K562 (cell line): ENCODE measurements at regions not wholly inside any gene's neighbourhood (a gene's known extent, or its start where the extent isn't known, plus 50 kb on each side); places are given as distances from the start of the nearest gene placed in this dataset.

Source experiments
- ATF7 ChIP-seq: fragments of 450-650 bp; IDR thresholded peaks from 2 replicates; pipeline ENCODE4 v1.7.1; 2014; ENCODE audit warnings: mild to moderate bottlenecking, moderate library complexity
- BRD9 ChIP-seq: fragments of 450-650 bp; IDR thresholded peaks from 2 replicates; pipeline ENCODE4 v1.6.1; 2018; ENCODE audit warnings: low read depth; ENCODE audit not compliant: partially characterized antibody
- CBFA2T2 ChIP-seq: fragments of 450-650 bp; conservative IDR thresholded peaks from 2 replicates; pipeline ENCODE4 v1.6.1; 2017; ENCODE audit warnings: mild to moderate bottlenecking
- CREM ChIP-seq: IDR thresholded peaks from 2 replicates; pipeline ENCODE4 v1.6.1; 2014; ENCODE audit warnings: antibody characterized with exemption, low read depth
- DMBX1 ChIP-seq: fragments of 250-450 bp; sonication (Bioruptor Pico); IDR thresholded peaks from 2 replicates; pipeline ENCODE4 v1.8.0; 2022; ENCODE audit warnings: inconsistent platforms, mild to moderate bottlenecking, moderate library complexity, borderline replicate concordance
- FOSL1 ChIP-seq: fragments of 200-800 bp; sonication (Bioruptor generic); conservative IDR thresholded peaks from 2 replicates; pipeline ENCODE4 v1.6.1; 2016; ENCODE audit warnings: missing genetic modification characterization, missing compliant biosample characterization
- GABPB1 ChIP-seq: sonication (generic); formaldehyde crosslinking; IDR thresholded peaks from 2 replicates; pipeline ENCODE4 v1.8.0; 2022; ENCODE audit warnings: mild to moderate bottlenecking, missing genetic modification reagents
- KLF6 ChIP-seq: fragments of 250-450 bp; sonication (Bioruptor Pico); IDR thresholded peaks from 2 replicates; pipeline ENCODE4 v1.4.0; 2020; ENCODE audit warnings: mild to moderate bottlenecking, moderate library complexity, borderline replicate concordance
- MCM2 ChIP-seq: fragments of 450-650 bp; IDR thresholded peaks from 2 replicates; pipeline ENCODE4 v1.6.1; 2017; ENCODE audit warnings: low read depth, mild to moderate bottlenecking
- POLR2AphosphoS2 ChIP-seq: IDR thresholded peaks from 2 replicates; pipeline ENCODE4 v1.6.1; 2012; ENCODE audit warnings: low read length, improper control_type of control experiment
- PRMT5 ChIP-seq: sonication (generic); formaldehyde crosslinking; IDR thresholded peaks from 2 replicates; pipeline ENCODE4 v1.5.0; 2020; ENCODE audit warnings: missing genetic modification reagents
- RAD51 ChIP-seq: fragments of 450-650 bp; IDR thresholded peaks from 2 replicates; pipeline ENCODE4 v1.7.1; 2016; ENCODE audit warnings: low read depth, mild to moderate bottlenecking, borderline replicate concordance
- RBM25 ChIP-seq: fragments of 200-400 bp; formaldehyde crosslinking; IDR thresholded peaks from 2 replicates; pipeline ENCODE4 v1.6.1; 2018; ENCODE audit warnings: low read length, low read depth, moderate library complexity; ENCODE audit not compliant: severe bottlenecking
- REST ChIP-seq, 2 experiments: fragments of 450-650 bp; formaldehyde crosslinking in 1 of 2; IDR thresholded peaks; 2 replicates each; pipeline versions ENCODE4 v1.4.0 to v1.6.1; 2014 to 2020; ENCODE audit warnings: mild to moderate bottlenecking in 2 of 2, borderline replicate concordance in 1 of 2, low read depth in 1 of 2
- SAFB2 ChIP-seq: fragments of 200-400 bp; formaldehyde crosslinking; IDR thresholded peaks from 2 replicates; pipeline ENCODE4 v1.6.1; 2018; ENCODE audit warnings: borderline replicate concordance, low read length, low read depth, moderate library complexity; ENCODE audit not compliant: severe bottlenecking
- SMAD2 ChIP-seq: fragments of 150-350 bp; IDR thresholded peaks from 2 replicates; pipeline ENCODE4 v1.6.1; 2014; ENCODE audit warnings: low read depth, mild to moderate bottlenecking, low read length
- TAF7 ChIP-seq: fragments of 450-650 bp; IDR thresholded peaks from 2 replicates; pipeline ENCODE4 v1.6.1; 2016; ENCODE audit warnings: missing genetic modification characterization, missing compliant biosample characterization
- ZBTB12 ChIP-seq: fragments of 250-450 bp; sonication (Bioruptor Pico); IDR thresholded peaks from 2 replicates; pipeline ENCODE4 v1.4.0; 2020
- ZNF699 ChIP-seq: fragments of 250-450 bp; sonication (Bioruptor Pico); IDR thresholded peaks from 2 replicates; pipeline ENCODE4 v1.8.0; 2021; ENCODE audit warnings: mild to moderate bottlenecking, moderate library complexity; ENCODE audit not compliant: insufficient replicate concordance
- TF ChIP-seq, protein P1 (sequence below): fragments of 450-650 bp; formaldehyde crosslinking; IDR thresholded peaks from 2 replicates; pipeline ENCODE4 v1.4.0; 2020; ENCODE audit warnings: mild to moderate bottlenecking, mixed read lengths

DNA sequence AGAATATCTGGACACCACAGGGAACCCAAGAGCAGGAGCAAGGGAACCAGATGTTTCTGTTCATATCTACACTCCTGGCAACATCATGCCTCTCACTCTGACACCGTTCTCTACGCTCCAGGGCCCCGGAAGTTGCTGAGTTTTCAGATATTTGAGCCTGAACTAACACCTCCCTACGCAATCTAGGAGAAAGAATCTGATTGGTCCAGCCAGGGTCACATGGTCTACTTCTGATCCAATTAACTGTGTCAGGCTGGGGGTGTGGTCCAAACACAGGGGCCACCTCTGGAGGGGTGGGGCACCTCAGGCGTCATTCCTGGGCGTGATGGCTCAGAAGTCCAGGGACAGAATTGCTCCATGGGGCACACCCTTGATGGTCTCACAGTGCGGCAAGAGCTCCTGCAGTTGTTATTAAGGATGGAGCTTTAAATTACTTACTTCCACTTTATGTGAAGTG, 165.5 kb downstream of the PTPN11 start (continued):
- TF ChIP-seq REST (IDR thresholded peaks at IDR 0.05; ENCODE audit: borderline replicate concordance) (peak; percentile 44), REST (CRISPR knock-in tag; IDR thresholded peaks at IDR 0.05; ENCODE audit: low read depth) (no peak), ZNF699 (CRISPR knock-in tag) (no peak), POLR2AphosphoS2 (no peak), CREM (peak; percentile 70), RAD51 (peak; percentile 92), FOSL1 (tag) (no peak), DMBX1 (CRISPR knock-in tag) (no peak), ZBTB12 (CRISPR knock-in tag) (peak; percentile 44; the same call in 1 of the 2 replicates), ATF7 (peak; percentile 45; the same call in 1 of the 2 replicates), CBFA2T2 (peak; percentile 29; the same call in 1 of the 2 replicates), RBM25 (peak; percentile 68), SAFB2 (no peak), SMAD2 (no peak), GABPB1 (peak; percentile 61), PRMT5 (CRISPR knock-in tag) (no peak), TAF7 (no peak), KLF6 (CRISPR knock-in tag) (no peak), MCM2 (no peak), BRD9 (no peak)
- TF ChIP-seq, protein P1, sequence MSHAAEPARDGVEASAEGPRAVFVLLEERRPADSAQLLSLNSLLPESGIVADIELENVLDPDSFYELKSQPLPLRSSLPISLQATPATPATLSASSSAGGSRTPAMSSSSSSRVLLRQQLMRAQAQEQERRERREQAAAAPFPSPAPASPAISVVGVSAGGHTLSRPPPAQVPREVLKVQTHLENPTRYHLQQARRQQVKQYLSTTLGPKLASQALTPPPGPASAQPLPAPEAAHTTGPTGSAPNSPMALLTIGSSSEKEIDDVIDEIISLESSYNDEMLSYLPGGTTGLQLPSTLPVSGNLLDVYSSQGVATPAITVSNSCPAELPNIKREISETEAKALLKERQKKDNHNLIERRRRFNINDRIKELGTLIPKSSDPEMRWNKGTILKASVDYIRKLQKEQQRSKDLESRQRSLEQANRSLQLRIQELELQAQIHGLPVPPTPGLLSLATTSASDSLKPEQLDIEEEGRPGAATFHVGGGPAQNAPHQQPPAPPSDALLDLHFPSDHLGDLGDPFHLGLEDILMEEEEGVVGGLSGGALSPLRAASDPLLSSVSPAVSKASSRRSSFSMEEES (CRISPR knock-in tag), result peak; percentile 74
